ENCODE measurements at regions not wholly inside any gene's neighbourhood (a gene's known extent, or its start where the extent isn't known, plus 50 kb on each side); places are given as distances from the start of the nearest gene placed in this dataset.

- Histone ChIP-seq H3K9ac (ENCODE audit: low read depth, low read length) (no peak overlapping the region), H3K9me3 (ENCODE audit: control insufficient read depth, insufficient read depth, low read length) (no peaks in the 10 kb centered on the region), H3K36me3 (ENCODE audit: control insufficient read depth, insufficient read depth, low read length) (no peaks in the 10 kb centered on the region), H2BK120ac (ENCODE audit: low read depth, low read length) (no peak overlapping the region), H2BK20ac (ENCODE audit: low read depth, low read length) (no peak overlapping the region), H2AK5ac (ENCODE audit: low read depth, low read length) (no peak overlapping the region), H3K4ac (ENCODE audit: low read depth, low read length) (no peak overlapping the region), H2BK5ac (ENCODE audit: low read depth, low read length, poor library complexity, severe bottlenecking) (no peak overlapping the region), H3K56ac (ENCODE audit: extremely low read depth, insufficient read depth, low read length) (no peak overlapping the region), H4K91ac (ENCODE audit: insufficient read depth, low read depth, low read length) (no peak overlapping the region), H3K27me3 (ENCODE audit: control insufficient read depth, insufficient read depth, low read length) (no peaks in the 10 kb centered on the region), H4K20me1 (ENCODE audit: insufficient read depth, low read length) (no peaks in the 10 kb centered on the region), H3K4me2 (ENCODE audit: low read depth, low read length) (no peak overlapping the region), H2BK15ac (ENCODE audit: low read depth, low read length) (no peak overlapping the region), H3K14ac (replicated peaks; ENCODE audit: low read depth, low read length) (no peak overlapping the region), H3K9me1 (ENCODE audit: insufficient read depth, low read length) (no peaks in the 10 kb centered on the region), H3K4me1 (ENCODE audit: control insufficient read depth, insufficient read depth, low read length) (no peaks in the 10 kb centered on the region), H2AK9ac (replicated peaks; ENCODE audit: low read depth, low read length, poor library complexity) (no peak overlapping the region), H3K79me1 (ENCODE audit: low read depth in 1 of 2, low read length in 2 of 2) (no peaks in the 10 kb centered on the region), H3K18ac (ENCODE audit: low read depth, low read length) (no peak overlapping the region), H3K23ac (ENCODE audit: low read depth, low read length) (no peak overlapping the region), H3K27ac (ENCODE audit: insufficient read depth, low read length) (no peak overlapping the region), H4K8ac (ENCODE audit: low read depth in 2 of 2, low read length in 2 of 2) (no peak overlapping the region), H3K4me3 (ENCODE audit: insufficient read depth, low read depth, low read length) (no peak overlapping the region), H2AFZ (replicated peaks; ENCODE audit: low read length, poor library complexity) (no peak overlapping the region), H4K5ac (ENCODE audit: low read depth, low read length) (no peak overlapping the region)
- in situ Hi-C loops (cut with MboI; ENCODE audit: low sequenced_read_pairs) (no loop called here), dilution Hi-C loops (cut with HindIII; ENCODE audit: low sequenced_read_pairs, unreplicated experiment) (no loop called here), intact Hi-C loops (cut with micrococcal nuclease) (loop anchor here (10.0 kb wide), 1 partner anchor 554 kb away; no protein-coding TSS in a partner anchor)
- ChIA-PET CTCF (no interaction called here), POLR2A (ENCODE audit: unreplicated experiment) (no interaction called here)
- DNase-seq = no peak
- BruUV-seq (replicated peaks) = no TSS peak
- no peak for TF ChIP-seq RFX5 (IDR thresholded peaks at IDR 0.05; ENCODE audit: low read depth, low read length)
- TF ChIP-seq BHLHE40 (IDR thresholded peaks at IDR 0.05; ENCODE audit: low read depth, low read length) = no peak
- TF ChIP-seq POLR2A (IDR thresholded peaks at IDR 0.05; ENCODE audit: low read depth, low read length) = no peak
- no peak for TF ChIP-seq RCOR1 (IDR thresholded peaks at IDR 0.05; ENCODE audit: insufficient replicate concordance, low read length)
- TF ChIP-seq MXI1 (IDR thresholded peaks at IDR 0.05; ENCODE audit: borderline replicate concordance, low read depth, low read length) = no peak
- no peak for TF ChIP-seq USF2 (IDR thresholded peaks at IDR 0.05; ENCODE audit: low read depth, low read length)
- TF ChIP-seq ELK1 (IDR thresholded peaks at IDR 0.05; ENCODE audit: borderline replicate concordance, low read depth, low read length) = no peak
- no peak for TF ChIP-seq NFE2L2 (IDR thresholded peaks at IDR 0.05; ENCODE audit: low read depth, low read length)
- TF ChIP-seq RAD21 (IDR thresholded peaks at IDR 0.05; ENCODE audit: low read length) = no peak
- TF ChIP-seq FOS (IDR thresholded peaks at IDR 0.05; ENCODE audit: low read depth, low read length) = no peak
- TF ChIP-seq SMC3 (IDR thresholded peaks at IDR 0.05; ENCODE audit: low read depth, low read length) = no peak
- no CpG with 5 or more reads among the region's 2 CpGs for WGBS, 2 experiments (ENCODE audit: extremely low coverage in 2 of 2, insufficient read length in 1 of 2)
- ATAC-seq (ENCODE audit: low read depth) = no peak
Measured at GRCh38 chr4:131649227-131649626, 1499.9 kb upstream of the PCDH10 start.

Data from IMR-90 (cell line).